Fibroblast of lung (primary cell): ENCODE measurements at regions not wholly inside any gene's neighbourhood (a gene's known extent, or its start where the extent isn't known, plus 50 kb on each side); places are given as distances from the start of the nearest gene placed in this dataset.

Source experiments
- DNase-seq, 2 donors: peaks; one replicate each; pipeline versions ENCODE4 v3.0.0 to v3.0.0-alpha.2; 2010; ENCODE audit warnings: low read depth in 2 of 2
- H2AFZ ChIP-seq: 2 replicates; pipeline ENCODE4 v1.5.1; 2012; ENCODE audit warnings: low read length, control low read depth, inconsistent platforms
- H3K27ac ChIP-seq: 2 replicates; pipeline ENCODE4 v1.5.1; 2011; ENCODE audit warnings: low read length, control low read depth; ENCODE audit not compliant: insufficient read depth
- H3K27me3 ChIP-seq: 2 replicates; pipeline ENCODE4 v1.5.1; 2011; ENCODE audit warnings: mild to moderate bottlenecking, low read length; ENCODE audit not compliant: control insufficient read depth, insufficient read depth
- H3K36me3 ChIP-seq: 2 replicates; pipeline ENCODE4 v1.5.1; 2011; ENCODE audit warnings: low read length; ENCODE audit not compliant: control insufficient read depth, insufficient read depth
- H3K4me1 ChIP-seq: 2 replicates; pipeline ENCODE4 v1.5.1; 2011; ENCODE audit warnings: low read length; ENCODE audit not compliant: control insufficient read depth, insufficient read depth; ENCODE audit errors: extremely low read depth
- H3K4me2 ChIP-seq: 2 replicates; pipeline ENCODE4 v1.5.1; 2011; ENCODE audit warnings: low read length, control low read depth; ENCODE audit not compliant: insufficient read depth; ENCODE audit errors: extremely low read depth
- H3K4me3 ChIP-seq, 4 experiments: fragments of 200-600 bp in 1 of 4; sonication (generic) in 1 of 4; replicated peaks in 1 of 4; 2 replicates each; pipeline ENCODE4 v1.5.1; 2011 to 2016; ENCODE audit warnings: low read length in 4 of 4, low read depth in 3 of 4, mild to moderate bottlenecking in 3 of 4, control low read depth in 2 of 4, inconsistent platforms in 1 of 4, mixed read lengths in 1 of 4; ENCODE audit not compliant: insufficient read depth in 1 of 4; ENCODE audit errors: control extremely low read depth in 1 of 4
- H3K79me2 ChIP-seq: 2 replicates; pipeline ENCODE4 v1.5.1; 2012; ENCODE audit warnings: mild to moderate bottlenecking, low read length, inconsistent platforms; ENCODE audit not compliant: control insufficient read depth, insufficient read depth
- H3K9ac ChIP-seq: 2 replicates; pipeline ENCODE4 v1.5.1; 2011; ENCODE audit warnings: mild to moderate bottlenecking, low read length, control low read depth; ENCODE audit not compliant: insufficient read depth
- H3K9me3 ChIP-seq: 2 replicates; pipeline ENCODE4 v1.5.1; 2012; ENCODE audit warnings: low read depth, low read length; ENCODE audit not compliant: control insufficient read depth, insufficient read depth
- H4K20me1 ChIP-seq: 2 replicates; pipeline ENCODE4 v1.5.1; 2011; ENCODE audit warnings: low read length; ENCODE audit not compliant: control insufficient read depth, insufficient read depth; ENCODE audit errors: extremely low read depth
- EZH2 ChIP-seq: IDR thresholded peaks from 2 replicates; pipeline ENCODE4 v1.5.1; 2012; ENCODE audit warnings: low read length, control low read depth, mild to moderate bottlenecking; ENCODE audit errors: missing control alignments
- TF ChIP-seq, protein P1 (sequence below), 2 donors: IDR thresholded peaks in 1 of 2; conservative IDR thresholded peaks in 1 of 2; 1 replicate in 1 of 2; 2 replicates in 1 of 2; pipeline ENCODE4 v1.5.1; 2011 to 2012; ENCODE audit warnings: low read length in 2 of 2, control low read depth in 1 of 2, inconsistent platforms in 1 of 2, low read depth in 1 of 2, mild to moderate bottlenecking in 1 of 2

DNA sequence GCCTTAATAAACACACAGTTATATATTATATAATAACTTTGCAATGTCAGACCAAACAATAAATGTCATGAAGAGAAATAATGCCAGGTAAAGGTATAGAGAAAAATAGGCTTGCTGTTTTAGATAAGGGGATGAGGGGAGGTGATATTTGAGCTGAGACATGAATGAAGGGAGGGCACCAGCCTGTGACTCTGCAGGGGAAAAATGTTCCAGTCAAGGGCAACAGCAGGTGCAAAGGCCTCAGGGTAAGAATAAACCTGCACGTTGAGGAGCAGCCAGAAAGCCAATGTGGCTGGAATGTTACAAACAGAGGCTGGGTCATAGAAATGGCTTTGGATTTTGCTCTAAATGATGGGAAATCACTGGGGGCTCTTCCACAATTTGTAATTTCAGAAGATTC lies 519.6 kb downstream of the SOX6 start:
- H3K36me3 ChIP-seq = no peaks in the 10 kb centered on the region
- no peak overlapping the region for H3K27ac ChIP-seq
- H2AFZ ChIP-seq = no peak overlapping the region
- H3K9ac ChIP-seq = no peak overlapping the region
- H3K4me3 ChIP-seq = no peak overlapping the region
- no peaks in the 10 kb centered on the region for H3K79me2 ChIP-seq
- no peak overlapping the region for H3K4me2 ChIP-seq
- H3K4me1 ChIP-seq = no peaks in the 10 kb centered on the region
- no peaks in the 10 kb centered on the region for H3K9me3 ChIP-seq
- no peaks in the 10 kb centered on the region for H4K20me1 ChIP-seq
- no peak for TF ChIP-seq EZH2
- TF ChIP-seq, protein P1, sequence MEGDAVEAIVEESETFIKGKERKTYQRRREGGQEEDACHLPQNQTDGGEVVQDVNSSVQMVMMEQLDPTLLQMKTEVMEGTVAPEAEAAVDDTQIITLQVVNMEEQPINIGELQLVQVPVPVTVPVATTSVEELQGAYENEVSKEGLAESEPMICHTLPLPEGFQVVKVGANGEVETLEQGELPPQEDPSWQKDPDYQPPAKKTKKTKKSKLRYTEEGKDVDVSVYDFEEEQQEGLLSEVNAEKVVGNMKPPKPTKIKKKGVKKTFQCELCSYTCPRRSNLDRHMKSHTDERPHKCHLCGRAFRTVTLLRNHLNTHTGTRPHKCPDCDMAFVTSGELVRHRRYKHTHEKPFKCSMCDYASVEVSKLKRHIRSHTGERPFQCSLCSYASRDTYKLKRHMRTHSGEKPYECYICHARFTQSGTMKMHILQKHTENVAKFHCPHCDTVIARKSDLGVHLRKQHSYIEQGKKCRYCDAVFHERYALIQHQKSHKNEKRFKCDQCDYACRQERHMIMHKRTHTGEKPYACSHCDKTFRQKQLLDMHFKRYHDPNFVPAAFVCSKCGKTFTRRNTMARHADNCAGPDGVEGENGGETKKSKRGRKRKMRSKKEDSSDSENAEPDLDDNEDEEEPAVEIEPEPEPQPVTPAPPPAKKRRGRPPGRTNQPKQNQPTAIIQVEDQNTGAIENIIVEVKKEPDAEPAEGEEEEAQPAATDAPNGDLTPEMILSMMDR (conservative IDR thresholded peaks at IDR 0.05 in 1 of 2, IDR thresholded peaks at IDR 0.05 in 1 of 2; ENCODE audit: low read depth in 1 of 2, low read length in 2 of 2) = no peak
- no peak for DNase-seq
- H3K27me3 ChIP-seq = no peaks in the 10 kb centered on the region

DNA sequence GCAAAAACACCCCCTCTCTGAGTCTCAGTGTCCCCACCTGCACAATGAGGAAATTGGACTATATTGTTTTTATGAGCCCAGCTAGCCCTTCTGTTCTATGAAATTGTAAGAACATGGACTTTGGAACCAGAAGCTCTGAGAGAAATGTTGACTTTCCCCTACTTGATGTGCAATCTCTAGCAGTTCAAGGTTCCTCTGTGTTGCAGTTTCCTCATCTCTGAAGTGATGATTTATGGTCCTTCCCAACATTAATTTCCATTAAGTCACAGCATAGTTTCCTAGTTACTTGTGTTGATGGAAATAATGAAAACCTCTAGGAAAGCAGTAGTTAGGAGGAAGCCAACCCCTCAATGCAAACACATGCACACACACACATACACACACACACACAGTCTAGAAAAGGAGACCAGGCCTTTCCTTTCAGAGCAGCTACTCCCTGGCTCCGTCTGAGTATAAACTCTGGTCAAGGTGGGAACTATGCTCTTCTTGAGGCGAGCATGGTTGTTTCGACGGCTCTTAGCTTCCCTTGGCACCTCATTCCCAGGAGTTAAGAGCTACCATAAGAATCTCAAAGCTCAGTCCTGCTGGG lies 518.4 kb downstream of the SOX6 start:
- Histone ChIP-seq H2AFZ (no peak overlapping the region), H3K9me3 (no peaks in the 10 kb centered on the region), H3K4me3 (no peak overlapping the region), H3K27me3 (no peaks in the 10 kb centered on the region), H3K36me3 (no peaks in the 10 kb centered on the region), H3K4me1 (no peaks in the 10 kb centered on the region), H4K20me1 (no peaks in the 10 kb centered on the region), H3K27ac (no peak overlapping the region), H3K9ac (no peak overlapping the region), H3K4me2 (no peak overlapping the region), H3K79me2 (no peaks in the 10 kb centered on the region)
- TF ChIP-seq, protein P1 (conservative IDR thresholded peaks at IDR 0.05 in 1 of 2, IDR thresholded peaks at IDR 0.05 in 1 of 2; ENCODE audit: low read depth in 1 of 2, low read length in 2 of 2) = no peak
- TF ChIP-seq EZH2 = no peak
- DNase-seq = no peak

DNA sequence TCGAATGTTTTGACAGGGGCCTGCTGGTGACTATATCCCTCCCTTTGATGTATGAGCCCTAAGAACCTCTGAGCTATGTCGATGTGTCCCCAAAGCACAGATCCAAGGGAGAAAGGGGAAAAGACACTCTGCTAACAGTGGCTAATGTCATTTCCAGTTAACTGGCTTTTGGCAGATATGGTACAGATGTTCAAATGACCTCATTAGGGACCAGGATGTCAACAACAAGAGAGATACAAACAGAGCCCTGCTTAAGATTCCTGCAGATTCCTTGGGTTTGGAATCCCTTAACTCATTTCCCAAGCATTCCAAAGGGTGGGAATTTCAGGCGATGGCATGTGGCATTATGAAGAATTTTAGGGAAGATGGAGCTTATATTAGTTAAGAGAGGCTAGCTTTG lies 517.3 kb downstream of the SOX6 start:
- H2AFZ ChIP-seq = no peak overlapping the region
- no peaks in the 10 kb centered on the region for H3K27me3 ChIP-seq
- H3K9me3 ChIP-seq = no peaks in the 10 kb centered on the region
- no peaks in the 10 kb centered on the region for H4K20me1 ChIP-seq
- no peak overlapping the region for H3K9ac ChIP-seq
- no peak overlapping the region for H3K4me3 ChIP-seq
- TF ChIP-seq, protein P1 (conservative IDR thresholded peaks at IDR 0.05 in 1 of 2, IDR thresholded peaks at IDR 0.05 in 1 of 2; ENCODE audit: low read depth in 1 of 2, low read length in 2 of 2) = no peak
- no peak for TF ChIP-seq EZH2
- no peaks in the 10 kb centered on the region for H3K36me3 ChIP-seq
- no peak for DNase-seq
- no peaks in the 10 kb centered on the region for H3K4me1 ChIP-seq
- no peak overlapping the region for H3K4me2 ChIP-seq
- H3K79me2 ChIP-seq = no peaks in the 10 kb centered on the region
- no peak overlapping the region for H3K27ac ChIP-seq
